H9 (cell line): ENCODE measurements at regions not wholly inside any gene's neighbourhood (a gene's known extent, or its start where the extent isn't known, plus 50 kb on each side); places are given as distances from the start of the nearest gene placed in this dataset.

ENCODE experiments used
- DNase-seq: peaks from one replicate; pipeline ENCODE4 v3.0.0-alpha.2; 2017
- H2AFZ ChIP-seq: one replicate; pipeline ENCODE4 v1.6.1; 2013; ENCODE audit warnings: mild to moderate bottlenecking, low read length, control low read depth, moderate library complexity
- H2AK5ac ChIP-seq: 2 replicates; pipeline ENCODE4 v1.6.1; 2013; ENCODE audit warnings: low read length, control low read depth, mixed read lengths; ENCODE audit not compliant: insufficient read length
- H2BK120ac ChIP-seq: one replicate; pipeline ENCODE4 v1.6.1; 2013; ENCODE audit warnings: low read depth, mild to moderate bottlenecking, low read length, control low read depth, inconsistent platforms; ENCODE audit not compliant: poor library complexity, severe bottlenecking
- H2BK12ac ChIP-seq: 2 replicates; pipeline ENCODE4 v1.6.1; 2013; ENCODE audit warnings: low read length, control low read depth, mixed read lengths, low read depth; ENCODE audit not compliant: insufficient read length
- H2BK15ac ChIP-seq: 2 replicates; pipeline ENCODE4 v1.6.1; 2013; ENCODE audit warnings: low read depth, low read length, control low read depth
- H2BK20ac ChIP-seq: one replicate; pipeline ENCODE4 v1.6.1; 2013; ENCODE audit warnings: low read depth, mild to moderate bottlenecking, low read length, control low read depth, inconsistent platforms; ENCODE audit not compliant: poor library complexity, severe bottlenecking
- H2BK5ac ChIP-seq: 2 replicates; pipeline ENCODE4 v1.6.1; 2013; ENCODE audit warnings: low read length, control low read depth, mixed read lengths; ENCODE audit not compliant: insufficient read length
- H3K14ac ChIP-seq: 2 replicates; pipeline ENCODE4 v1.6.1; 2013; ENCODE audit warnings: low read length, control low read depth; ENCODE audit not compliant: insufficient read depth
- H3K18ac ChIP-seq: 2 replicates; pipeline ENCODE4 v1.6.1; 2013; ENCODE audit warnings: low read depth, mild to moderate bottlenecking, mixed read lengths, low read length, control low read depth; ENCODE audit not compliant: insufficient read length
- H3K23ac ChIP-seq: 2 replicates; pipeline ENCODE4 v1.6.1; 2013; ENCODE audit warnings: low read length, control low read depth, mixed read lengths, low read depth; ENCODE audit not compliant: insufficient read length
- H3K23me2 ChIP-seq: 2 replicates; pipeline ENCODE4 v1.6.1; 2013; ENCODE audit warnings: low read depth, mild to moderate bottlenecking, mixed read lengths, low read length, control low read depth; ENCODE audit not compliant: insufficient read length, poor library complexity, severe bottlenecking
- H3K27ac ChIP-seq: 2 replicates; pipeline ENCODE4 v1.5.1; 2013; ENCODE audit warnings: low read length, control low read depth, mixed read lengths, low read depth; ENCODE audit not compliant: insufficient read length
- H3K27me3 ChIP-seq: 2 replicates; pipeline ENCODE4 v1.6.1; 2013; ENCODE audit warnings: low read length, control low read depth, inconsistent platforms; ENCODE audit not compliant: insufficient read depth
- H3K4ac ChIP-seq: 2 replicates; pipeline ENCODE4 v1.6.1; 2013; ENCODE audit warnings: low read depth, mild to moderate bottlenecking, control low read depth, inconsistent platforms, low read length, moderate library complexity
- H3K4me1 ChIP-seq: 2 replicates; pipeline ENCODE4 v1.6.1; 2013; ENCODE audit warnings: low read length, control low read depth, inconsistent platforms; ENCODE audit not compliant: insufficient read depth
- H3K4me2 ChIP-seq: 2 replicates; pipeline ENCODE4 v1.6.1; 2013; ENCODE audit warnings: low read length, control low read depth, mixed read lengths; ENCODE audit not compliant: insufficient read length, insufficient read depth
- H3K56ac ChIP-seq: 2 replicates; pipeline ENCODE4 v1.6.1; 2013; ENCODE audit warnings: low read depth, mild to moderate bottlenecking, mixed read lengths, low read length, control low read depth; ENCODE audit not compliant: insufficient read length
- H3K79me1 ChIP-seq: 2 replicates; pipeline ENCODE4 v1.6.1; 2013; ENCODE audit warnings: low read depth, mild to moderate bottlenecking, moderate library complexity, low read length, control low read depth, inconsistent platforms; ENCODE audit not compliant: insufficient read depth, poor library complexity, severe bottlenecking
- H3K79me2 ChIP-seq: 2 replicates; pipeline ENCODE4 v1.6.1; 2013; ENCODE audit warnings: low read length, control low read depth, inconsistent platforms; ENCODE audit not compliant: insufficient read depth
- H3K9ac ChIP-seq: 2 replicates; pipeline ENCODE4 v1.6.1; 2013; ENCODE audit warnings: low read length, control low read depth, mixed read lengths; ENCODE audit not compliant: insufficient read length; ENCODE audit errors: extremely low read depth
- H3K9me3 ChIP-seq: one replicate; pipeline ENCODE4 v1.6.1; 2013; ENCODE audit warnings: low read depth, low read length, inconsistent platforms; ENCODE audit not compliant: control insufficient read depth
- H3T11ph ChIP-seq: one replicate; pipeline ENCODE4 v1.6.1; 2013; ENCODE audit warnings: mild to moderate bottlenecking, low read length, control low read depth, inconsistent platforms
- H4K20me1 ChIP-seq: one replicate; pipeline ENCODE4 v1.6.1; 2013; ENCODE audit not compliant: control insufficient read depth, insufficient read length, insufficient read depth
- H4K5ac ChIP-seq: 2 replicates; pipeline ENCODE4 v1.6.1; 2013; ENCODE audit warnings: low read depth, mild to moderate bottlenecking, mixed read lengths, low read length, control low read depth; ENCODE audit not compliant: insufficient read length
- H4K8ac ChIP-seq: replicated peaks from 2 replicates; pipeline ENCODE4 v1.6.1; 2013; ENCODE audit warnings: low read length, control low read depth, mixed read lengths, low read depth; ENCODE audit not compliant: insufficient read length
- H4K91ac ChIP-seq: 2 replicates; pipeline ENCODE4 v1.6.1; 2013; ENCODE audit warnings: low read depth, mild to moderate bottlenecking, moderate library complexity, mixed read lengths, low read length, control low read depth; ENCODE audit not compliant: insufficient read length
- H3K27ac Mint-ChIP-seq, 3 experiments: 2 replicates in 2 of 3; 3 replicates in 1 of 3; pipeline ENCODE4 v1.8.0; 2020 to 2021; ENCODE audit warnings: mixed read lengths in 3 of 3, mild to moderate bottlenecking in 1 of 3, moderate library complexity in 1 of 3
- H3K27me3 Mint-ChIP-seq: 2 replicates; pipeline ENCODE4 v1.8.0; 2021; ENCODE audit warnings: low read depth, mild to moderate bottlenecking, moderate library complexity, mixed read lengths
- H3K36me3 Mint-ChIP-seq, 3 experiments: 2 replicates in 2 of 3; 3 replicates in 1 of 3; pipeline ENCODE4 v1.8.0; 2020 to 2021; ENCODE audit warnings: low read depth in 3 of 3, mixed read lengths in 3 of 3; ENCODE audit not compliant: insufficient read depth in 1 of 3
- H3K4me1 Mint-ChIP-seq, 2 experiments: 2 replicates each; pipeline ENCODE4 v1.8.0; 2020; ENCODE audit warnings: mixed read lengths in 2 of 2
- H3K4me3 Mint-ChIP-seq, 2 experiments: 2 replicates in 1 of 2; 3 replicates in 1 of 2; pipeline ENCODE4 v1.8.0; 2020 to 2021; ENCODE audit warnings: mild to moderate bottlenecking in 2 of 2, mixed read lengths in 2 of 2, moderate library complexity in 1 of 2
- H3K9me3 Mint-ChIP-seq, 2 experiments: 2 replicates in 1 of 2; 3 replicates in 1 of 2; pipeline ENCODE4 v1.8.0; 2020; ENCODE audit warnings: mild to moderate bottlenecking in 2 of 2, mixed read lengths in 2 of 2, moderate library complexity in 1 of 2
- CTCF ChIP-seq: fragments of 200-600 bp; sonication (generic); conservative IDR thresholded peaks from 3 replicates; pipeline ENCODE4 v1.8.0; 2021; ENCODE audit warnings: antibody characterized with exemption, mild to moderate bottlenecking
- WGBS: extraction: QIAGEN DNeasy Blood & Tissue Kit; methylation state at CpG from one replicate; pipeline ENCODE4 v1.1.7; 2013; ENCODE audit warnings: missing lambda C conversion rate, low lambda C conversion rate, mixed read lengths; ENCODE audit not compliant: insufficient read length; ENCODE audit errors: extremely low coverage; 5-methylcytosine and 5-hydroxymethylcytosine counted together

GRCh38 chr12:91249054-91249453, 66.4 kb upstream of the DCN start:
- no peak overlapping the region for H2BK15ac ChIP-seq
- no peaks in the 10 kb centered on the region for H4K20me1 ChIP-seq
- no CpG with 5 or more reads among the region's 1 CpG for WGBS
- no peak for DNase-seq
- no peaks in the 10 kb centered on the region for H3K4me1 ChIP-seq
- H3K23ac ChIP-seq = no peak overlapping the region
- H2AK5ac ChIP-seq = no peak overlapping the region
- no peak overlapping the region for H3K4me3 Mint-ChIP-seq
- H3K79me2 ChIP-seq = no peaks in the 10 kb centered on the region
- no peak overlapping the region for H3K4me2 ChIP-seq
- no peak overlapping the region for H3K4ac ChIP-seq
- H4K91ac ChIP-seq = no peak overlapping the region
- no peak overlapping the region for H2BK20ac ChIP-seq
- no peak overlapping the region for H3K18ac ChIP-seq
- no peak overlapping the region for H2BK120ac ChIP-seq
- H2BK12ac ChIP-seq = no peak overlapping the region
- no peak overlapping the region for H2AFZ ChIP-seq
- no peaks in the 10 kb centered on the region for H3K27me3 Mint-ChIP-seq
- no peak overlapping the region for H3K14ac ChIP-seq
- H3K27ac Mint-ChIP-seq = no peak overlapping the region
- no peak overlapping the region for H3T11ph ChIP-seq
- H3K36me3 Mint-ChIP-seq = no peaks in the 10 kb centered on the region
- no peaks in the 10 kb centered on the region for H3K23me2 ChIP-seq
- H2BK5ac ChIP-seq = no peak overlapping the region
- H3K9me3 Mint-ChIP-seq = no peaks in the 10 kb centered on the region
- no peaks in the 10 kb centered on the region for H3K9me3 ChIP-seq
- no peak for TF ChIP-seq CTCF
- no peaks in the 10 kb centered on the region for H3K27me3 ChIP-seq
- no peak overlapping the region for H3K27ac ChIP-seq
- no peak overlapping the region for H4K5ac ChIP-seq
- H4K8ac ChIP-seq = no peak overlapping the region
- no peaks in the 10 kb centered on the region for H3K4me1 Mint-ChIP-seq
- no peak overlapping the region for H3K56ac ChIP-seq
- H3K9ac ChIP-seq = no peak overlapping the region
- H3K79me1 ChIP-seq = no peaks in the 10 kb centered on the region
